CD14-positive monocyte (primary cell): ENCODE measurements at regions not wholly inside any gene's neighbourhood (a gene's known extent, or its start where the extent isn't known, plus 50 kb on each side); places are given as distances from the start of the nearest gene placed in this dataset.

Experiments
- DNase-seq, 3 donors: peaks; one replicate each; pipeline ENCODE4 v3.0.0-alpha.2; 2011 to 2022
- H2AFZ ChIP-seq: 2 replicates; pipeline ENCODE4 v1.6.0; 2012; ENCODE audit warnings: mild to moderate bottlenecking, low read depth, low read length, inconsistent platforms; ENCODE audit not compliant: insufficient read depth, poor library complexity, severe bottlenecking
- H3K27ac ChIP-seq, 2 donors: 1 replicate in 1 of 2; 2 replicates in 1 of 2; pipeline ENCODE4 v1.5.1; 2012 to 2013; ENCODE audit warnings: low read length in 2 of 2, control low read depth in 1 of 2, inconsistent platforms in 1 of 2, low read depth in 1 of 2, mild to moderate bottlenecking in 1 of 2
- H3K27me3 ChIP-seq, 2 donors: one replicate each; pipeline versions ENCODE4 v1.6.0 to v1.6.1; 2011 to 2013; ENCODE audit warnings: low read length in 2 of 2; ENCODE audit not compliant: control insufficient read depth in 2 of 2, insufficient read depth in 2 of 2
- H3K36me3 ChIP-seq, 2 donors: replicated peaks in 1 of 2; 1 replicate in 1 of 2; 2 replicates in 1 of 2; pipeline versions ENCODE4 v1.5.1 to v1.6.1; 2012 to 2013; ENCODE audit warnings: low read length in 2 of 2, control low read depth in 1 of 2, inconsistent platforms in 1 of 2, mild to moderate bottlenecking in 1 of 2; ENCODE audit not compliant: insufficient read depth in 2 of 2, control insufficient read depth in 1 of 2
- H3K4me1 ChIP-seq, 2 donors: 1 replicate in 1 of 2; 2 replicates in 1 of 2; pipeline versions ENCODE4 v1.5.1 to v1.6.1; 2012 to 2013; ENCODE audit warnings: low read length in 2 of 2, control low read depth in 1 of 2, inconsistent platforms in 1 of 2, mild to moderate bottlenecking in 1 of 2, moderate library complexity in 1 of 2; ENCODE audit not compliant: insufficient read depth in 2 of 2, control insufficient read depth in 1 of 2
- H3K4me2 ChIP-seq: replicated peaks from 2 replicates; pipeline ENCODE3; 2012; ENCODE audit warnings: low read length, moderate library complexity, mild to moderate bottlenecking; ENCODE audit not compliant: poor library complexity, severe bottlenecking; ENCODE audit errors: extremely low read depth
- H3K4me3 ChIP-seq, 3 experiments: fragments of 200-600 bp in 1 of 3; sonication (generic) in 1 of 3; replicated peaks in 1 of 3; 1 replicate in 2 of 3; 2 replicates in 1 of 3; pipeline ENCODE4 v1.5.1; 2011 to 2013; ENCODE audit warnings: low read length in 3 of 3, mild to moderate bottlenecking in 3 of 3, control low read depth in 2 of 3, low read depth in 2 of 3, inconsistent platforms in 1 of 3, moderate library complexity in 1 of 3
- H3K79me2 ChIP-seq: 2 replicates; pipeline ENCODE4 v1.6.0; 2012; ENCODE audit warnings: mild to moderate bottlenecking, control low read depth, inconsistent platforms, low read length, moderate library complexity; ENCODE audit not compliant: insufficient read depth
- H3K9ac ChIP-seq: 2 replicates; pipeline ENCODE4 v1.6.0; 2017; ENCODE audit warnings: low read length, mild to moderate bottlenecking; ENCODE audit not compliant: insufficient read depth, poor library complexity, severe bottlenecking
- H3K9me3 ChIP-seq, 2 donors: replicated peaks in 1 of 2; 1 replicate in 1 of 2; 2 replicates in 1 of 2; pipeline versions ENCODE4 v1.5.1 to v1.6.1; 2012 to 2013; ENCODE audit warnings: low read length in 2 of 2, control low read depth in 1 of 2; ENCODE audit not compliant: control insufficient read depth in 1 of 2, insufficient read depth in 1 of 2
- H4K20me1 ChIP-seq: 2 replicates; pipeline ENCODE4 v1.6.0; 2012; ENCODE audit warnings: mild to moderate bottlenecking, low read length, control low read depth, moderate library complexity; ENCODE audit not compliant: insufficient read depth
- H3K27ac Mint-ChIP-seq, 7 donors: one replicate each; pipeline ENCODE4 v1.8.0; 2020; ENCODE audit warnings: mild to moderate bottlenecking in 7 of 7, mixed read lengths in 7 of 7, moderate library complexity in 6 of 7, inconsistent platforms in 2 of 7
- H3K27me3 Mint-ChIP-seq, 3 donors: one replicate each; pipeline ENCODE4 v1.8.0; 2021 to 2022; ENCODE audit warnings: low read depth in 3 of 3, mild to moderate bottlenecking in 3 of 3, mixed read lengths in 3 of 3, moderate library complexity in 3 of 3, inconsistent platforms in 1 of 3
- H3K36me3 Mint-ChIP-seq, 2 donors: one replicate each; pipeline ENCODE4 v1.8.0; 2020; ENCODE audit warnings: mixed read lengths in 2 of 2, inconsistent platforms in 1 of 2, mild to moderate bottlenecking in 1 of 2
- H3K4me1 Mint-ChIP-seq: one replicate; pipeline ENCODE4 v1.8.0; 2020; ENCODE audit warnings: mild to moderate bottlenecking, mixed read lengths
- H3K4me3 Mint-ChIP-seq, 2 donors: one replicate each; pipeline ENCODE4 v1.8.0; 2020; ENCODE audit warnings: mild to moderate bottlenecking in 2 of 2, mixed read lengths in 2 of 2, moderate library complexity in 1 of 2
- H3K9me3 Mint-ChIP-seq, 7 donors: one replicate each; pipeline ENCODE4 v1.8.0; 2020 to 2022; ENCODE audit warnings: mixed read lengths in 7 of 7, mild to moderate bottlenecking in 6 of 7, moderate library complexity in 6 of 7, inconsistent platforms in 2 of 7
- WGBS: methylation state at CpG from one replicate; pipeline ENCODE4 v1.1.5; 2013; ENCODE audit warnings: missing lambda C conversion rate; ENCODE audit not compliant: insufficient coverage; 5-methylcytosine and 5-hydroxymethylcytosine counted together
- intact Hi-C, 2 donors: fragments of 100-400 bp; cut with micrococcal nuclease; formaldehyde crosslinking; loops; one replicate each; pipeline versions ENCODE4 v1.15.0 to v1.15.1; 2023
- TF ChIP-seq, protein P1 (sequence below): fragments of 200-600 bp; IDR thresholded peaks from one replicate; pipeline ENCODE4 v1.8.0; 2022; ENCODE audit warnings: antibody characterized with exemption, mild to moderate bottlenecking

DNA sequence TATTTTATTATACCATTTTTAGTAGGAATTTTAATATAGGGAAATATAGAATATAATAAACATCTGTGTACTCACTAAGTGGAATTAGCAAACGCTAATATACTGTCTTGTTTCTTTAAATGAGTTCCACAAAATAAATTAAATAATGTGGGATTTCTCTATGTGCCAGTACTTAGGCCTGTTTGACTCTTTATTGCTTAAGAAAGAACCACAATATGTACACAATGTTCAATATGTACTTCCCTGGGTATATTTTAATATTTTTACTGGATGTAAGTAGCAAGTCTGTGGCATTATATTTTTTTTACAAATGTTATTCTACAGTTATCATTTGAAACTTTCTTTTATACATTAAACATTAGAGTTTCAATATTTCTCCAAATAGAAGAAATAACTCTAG lies 92.5 kb upstream of the CARD18 start:
- H3K4me1 Mint-ChIP-seq = peaks cover 11% of the 10 kb centered on the region
- H3K9ac ChIP-seq = no peak overlapping the region
- H3K27ac ChIP-seq = no peak overlapping the region
- no peaks in the 10 kb centered on the region for H3K27me3 ChIP-seq
- no peak overlapping the region for H3K4me3 ChIP-seq
- no peaks in the 10 kb centered on the region for H3K27me3 Mint-ChIP-seq
- TF ChIP-seq, protein P1, sequence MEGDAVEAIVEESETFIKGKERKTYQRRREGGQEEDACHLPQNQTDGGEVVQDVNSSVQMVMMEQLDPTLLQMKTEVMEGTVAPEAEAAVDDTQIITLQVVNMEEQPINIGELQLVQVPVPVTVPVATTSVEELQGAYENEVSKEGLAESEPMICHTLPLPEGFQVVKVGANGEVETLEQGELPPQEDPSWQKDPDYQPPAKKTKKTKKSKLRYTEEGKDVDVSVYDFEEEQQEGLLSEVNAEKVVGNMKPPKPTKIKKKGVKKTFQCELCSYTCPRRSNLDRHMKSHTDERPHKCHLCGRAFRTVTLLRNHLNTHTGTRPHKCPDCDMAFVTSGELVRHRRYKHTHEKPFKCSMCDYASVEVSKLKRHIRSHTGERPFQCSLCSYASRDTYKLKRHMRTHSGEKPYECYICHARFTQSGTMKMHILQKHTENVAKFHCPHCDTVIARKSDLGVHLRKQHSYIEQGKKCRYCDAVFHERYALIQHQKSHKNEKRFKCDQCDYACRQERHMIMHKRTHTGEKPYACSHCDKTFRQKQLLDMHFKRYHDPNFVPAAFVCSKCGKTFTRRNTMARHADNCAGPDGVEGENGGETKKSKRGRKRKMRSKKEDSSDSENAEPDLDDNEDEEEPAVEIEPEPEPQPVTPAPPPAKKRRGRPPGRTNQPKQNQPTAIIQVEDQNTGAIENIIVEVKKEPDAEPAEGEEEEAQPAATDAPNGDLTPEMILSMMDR = no peak
- peaks cover 0 to 3% of the 10 kb centered on the region in 2 donors for H3K36me3 Mint-ChIP-seq
- intact Hi-C loops = no loop called here
- H3K79me2 ChIP-seq = no peaks in the 10 kb centered on the region
- no peak overlapping the region for H3K4me2 ChIP-seq
- no peak overlapping the region for H3K4me3 Mint-ChIP-seq
- peaks cover 6% of the 10 kb centered on the region in 2 donors for H3K4me1 ChIP-seq
- no peaks in the 10 kb centered on the region for H4K20me1 ChIP-seq
- no peaks in the 10 kb centered on the region for H3K9me3 ChIP-seq
- peaks cover 0 to 3% (median 2%) of the 10 kb centered on the region in 7 donors for H3K9me3 Mint-ChIP-seq
- H2AFZ ChIP-seq = no peak overlapping the region
- H3K36me3 ChIP-seq = no peaks in the 10 kb centered on the region
- no peak overlapping the region for H3K27ac Mint-ChIP-seq
- DNase-seq = no peak
- no CpG with 5 or more reads among the region's 1 CpG for WGBS

DNA sequence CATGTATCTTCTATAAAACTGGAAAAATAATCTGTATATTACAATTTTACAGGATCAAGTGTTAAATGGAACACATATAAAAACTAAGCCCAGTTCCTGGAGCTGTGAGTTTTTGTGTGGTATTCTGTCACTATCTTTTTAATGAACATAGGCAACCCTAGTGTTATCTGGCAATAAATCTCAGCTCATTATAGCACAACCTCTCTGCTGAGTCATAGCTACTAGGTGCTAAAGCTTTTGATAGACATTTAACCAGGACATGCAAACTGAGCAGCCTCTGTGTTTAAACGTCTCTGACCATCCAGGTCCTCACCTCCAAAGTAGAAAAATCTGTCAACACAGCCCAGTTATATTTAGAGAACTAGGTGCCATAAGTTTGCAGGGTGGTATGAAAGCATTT lies 91.0 kb upstream of the CARD18 start:
- Mint-ChIP-seq H3K27ac (peak overlapping the region in 1 of 7 donors; percentile 15), H3K4me1 (peaks cover 14% of the 10 kb centered on the region), H3K4me3 (no peak overlapping the region), H3K9me3 (peaks cover 0 to 3% (median 2%) of the 10 kb centered on the region in 7 donors), H3K36me3 (peaks cover 0 to 3% of the 10 kb centered on the region in 2 donors), H3K27me3 (no peaks in the 10 kb centered on the region)
- intact Hi-C loops = no loop called here
- no peaks in the 10 kb centered on the region for H3K27me3 ChIP-seq
- no peak overlapping the region for H3K4me2 ChIP-seq
- H4K20me1 ChIP-seq = no peaks in the 10 kb centered on the region
- no peaks in the 10 kb centered on the region for H3K79me2 ChIP-seq
- no CpG with 5 or more reads among the region's 1 CpG for WGBS
- no peak overlapping the region for H3K4me3 ChIP-seq
- H2AFZ ChIP-seq = no peak overlapping the region
- no peak for DNase-seq
- TF ChIP-seq, protein P1 = no peak
- H3K27ac ChIP-seq = no peak overlapping the region
- no peaks in the 10 kb centered on the region for H3K9me3 ChIP-seq
- no peak overlapping the region for H3K9ac ChIP-seq
- H3K36me3 ChIP-seq = no peaks in the 10 kb centered on the region
- peaks cover 6% of the 10 kb centered on the region in 2 donors for H3K4me1 ChIP-seq
